IPS-NIHi11 (cell line): ENCODE measurements at regions not wholly inside any gene's neighbourhood (a gene's known extent, or its start where the extent isn't known, plus 50 kb on each side); places are given as distances from the start of the nearest gene placed in this dataset.
"Not testable (repeated sequence)": the region's sequence is repeated elsewhere in the genome, so short reads cannot be mapped to it uniquely, and the experiment has no call there.

ENCODE experiments used
- DNase-seq: peaks from one replicate; pipeline ENCODE4 v3.0.0; 2012; ENCODE audit warnings: mixed read lengths, low spot score

DNA sequence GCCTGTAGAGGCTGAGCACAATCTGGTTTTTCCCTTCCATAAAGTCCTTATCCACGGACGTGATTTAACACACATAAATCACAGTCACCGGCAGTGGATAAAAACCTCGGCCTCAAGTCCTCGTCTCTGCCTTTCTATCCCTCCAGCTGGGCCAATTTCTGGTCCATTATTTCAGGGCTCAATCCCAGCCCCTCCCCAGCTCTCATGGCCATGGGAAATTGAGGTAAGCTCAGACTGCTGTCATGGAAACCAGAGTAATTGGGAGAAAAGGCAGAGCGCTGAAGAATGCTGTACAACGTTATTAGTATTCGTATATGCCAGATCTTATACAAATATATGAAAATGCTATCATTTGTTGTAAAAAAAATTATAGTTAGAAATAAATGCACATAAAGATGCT lies 86.2 kb upstream of the USP29 start:
- DNase-seq, result no peak

- DNase-seq, result no peak
These were observed 85.2 kb upstream of the USP29 start for GRCh38 chr19:57034544-57034943.

GRCh38 chr19:57035740-57036139 lies 84.0 kb upstream of the USP29 start:
- not testable (repeated sequence) for DNase-seq

GRCh38 chr19:57037556-57037955 lies 82.2 kb upstream of the USP29 start:
- DNase-seq, result no peak

- no peak for DNase-seq
These were observed 72.0 kb upstream of the USP29 start for GRCh38 chr19:57047743-57048142.

DNA sequence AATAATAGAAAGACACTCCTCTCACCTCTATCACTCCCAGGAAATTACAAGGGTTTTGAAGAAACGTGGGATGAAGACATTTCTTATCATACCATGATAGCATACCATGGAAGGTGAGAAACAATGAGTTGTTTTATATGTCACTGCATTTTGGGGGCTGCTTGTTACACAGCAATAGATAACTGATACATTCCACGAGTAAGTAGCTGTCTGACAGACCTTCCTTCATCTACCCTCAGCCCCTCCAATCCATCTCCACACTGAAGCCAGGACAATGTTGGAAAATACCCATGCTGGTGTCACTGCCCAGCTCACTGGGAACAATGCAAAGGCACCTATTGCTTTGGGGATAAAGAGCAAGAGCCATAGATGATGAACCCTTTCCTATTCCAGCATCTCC lies 68.9 kb upstream of the USP29 start:
- DNase-seq, result no peak

GRCh38 chr19:57052081-57052480 lies 67.7 kb upstream of the USP29 start:
- no peak for DNase-seq

DNA sequence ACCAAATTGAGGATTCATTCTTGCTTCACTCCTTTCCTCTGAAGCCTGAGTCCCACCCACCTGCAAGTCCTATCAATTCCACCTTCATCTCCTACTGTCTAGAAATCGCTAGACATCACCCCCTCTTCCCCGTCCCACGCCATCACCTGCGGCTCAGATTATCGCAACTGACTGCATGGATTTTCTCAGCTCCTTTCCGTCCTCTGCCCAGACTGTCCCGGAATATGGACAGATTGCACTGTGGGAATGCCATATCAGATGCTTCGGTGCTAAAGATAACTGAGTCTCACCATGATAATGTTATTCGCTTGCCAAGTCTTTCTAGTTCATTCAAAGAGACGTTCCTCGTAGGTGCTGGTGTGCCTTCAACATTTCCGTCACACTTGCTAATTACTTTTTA lies 66.4 kb upstream of the USP29 start:
- no peak for DNase-seq

- no peak for DNase-seq
These were observed 63.8 kb upstream of the USP29 start for GRCh38 chr19:57055956-57056355.

DNA sequence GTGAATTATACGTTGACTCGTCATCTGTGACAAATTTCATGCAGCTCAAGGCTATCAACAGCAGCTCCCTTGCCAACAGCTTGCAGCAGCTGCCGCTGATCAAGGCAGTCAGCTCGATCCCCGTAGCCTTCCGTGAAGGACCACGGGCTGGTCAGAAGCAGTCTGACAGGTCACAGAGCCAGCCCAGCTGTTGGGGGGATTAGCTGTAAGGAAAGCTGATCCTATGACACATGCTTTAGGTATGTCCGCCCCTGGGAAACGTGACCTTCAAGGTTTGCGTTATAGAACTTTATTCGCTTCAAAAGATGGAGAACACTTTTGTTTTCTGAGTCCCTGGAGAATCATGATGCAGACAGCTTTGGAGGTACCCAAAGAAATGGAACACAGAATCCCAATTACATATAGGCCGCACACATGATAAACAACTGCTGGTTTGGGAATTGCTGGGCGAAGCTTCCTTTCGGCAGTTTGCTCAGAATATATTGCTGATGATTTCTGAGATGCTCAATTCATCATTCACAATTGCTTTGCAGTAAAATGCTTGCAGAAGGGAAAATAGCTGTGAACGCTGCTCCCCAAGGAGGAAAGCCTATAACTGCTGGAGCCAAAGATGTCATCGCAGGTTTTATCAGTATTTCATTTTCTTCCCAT lies 62.6 kb upstream of the USP29 start:
- DNase-seq, result no peak

DNA sequence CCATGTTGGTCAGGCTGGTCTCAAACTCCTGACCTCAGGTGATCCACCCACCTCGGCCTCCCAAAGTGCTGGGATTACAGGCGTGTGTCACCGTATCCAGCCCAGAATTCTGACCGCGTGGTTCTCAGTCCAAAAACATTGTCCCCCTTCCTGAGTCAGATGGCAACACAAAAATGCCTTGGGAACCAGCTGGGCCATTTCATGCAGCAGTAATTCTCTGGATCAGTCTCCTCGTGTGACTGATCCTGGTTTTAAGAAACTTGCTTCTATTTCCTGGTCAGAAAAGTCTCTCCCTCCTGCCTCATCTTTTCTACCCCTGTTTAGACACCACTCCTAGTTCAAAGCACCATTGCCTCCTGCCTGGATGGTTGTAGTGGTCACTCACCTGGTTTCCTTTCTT lies 60.9 kb upstream of the USP29 start:
- no peak for DNase-seq

GRCh38 chr19:57063070-57063469 lies 56.7 kb upstream of the USP29 start:
- DNase-seq, result no peak

- DNase-seq, result no peak
These were observed 52.3 kb upstream of the USP29 start for GRCh38 chr19:57067440-57067839.

- DNase-seq, result no peak
These were observed 51.5 kb upstream of the USP29 start for GRCh38 chr19:57068311-57068710.

GRCh38 chr19:57068921-57069697 lies 50.7 kb upstream of the USP29 start:
- peak; percentile 15 for DNase-seq
